GM23248 (cell line): ENCODE measurements at regions not wholly inside any gene's neighbourhood (a gene's known extent, or its start where the extent isn't known, plus 50 kb on each side); places are given as distances from the start of the nearest gene placed in this dataset.

Experiments
- EZH2 ChIP-seq: fragments of 200-600 bp; sonication (generic); IDR thresholded peaks from 2 replicates; pipeline ENCODE4 v1.6.1; 2018; ENCODE audit warnings: antibody characterized with exemption, mild to moderate bottlenecking; ENCODE audit not compliant: insufficient read depth, poor library complexity, severe bottlenecking
- EZH2phosphoT487 ChIP-seq: fragments of 200-600 bp; sonication (generic); IDR thresholded peaks from 2 replicates; pipeline ENCODE4 v1.6.1; 2018; ENCODE audit warnings: antibody characterized with exemption, moderate library complexity, mild to moderate bottlenecking, low read depth; ENCODE audit not compliant: insufficient read depth

DNA sequence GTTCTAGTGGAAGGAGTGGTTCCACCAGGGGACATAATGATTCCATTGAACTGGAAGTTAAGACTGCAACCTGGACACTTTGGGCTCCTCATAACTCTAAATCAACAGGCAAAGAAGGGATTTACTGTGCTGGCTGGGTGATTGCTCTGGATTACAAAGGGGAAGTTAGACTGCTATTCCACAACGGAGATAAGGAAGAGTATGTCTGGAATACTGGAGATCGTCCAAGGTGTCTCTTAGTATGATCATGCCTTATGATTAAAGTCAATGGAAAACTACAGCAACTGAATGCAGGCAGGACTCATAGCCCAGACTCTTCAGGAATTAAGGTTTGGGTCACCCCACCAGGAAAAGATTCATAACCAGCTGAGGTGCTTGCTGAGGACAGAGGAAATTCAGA is 310.6 kb upstream of the MGMT start:
- TF ChIP-seq EZH2 (no peak), EZH2phosphoT487 (no peak)
